Lung (tissue), 11 donors: ENCODE measurements at regions not wholly inside any gene's neighbourhood (a gene's known extent, or its start where the extent isn't known, plus 50 kb on each side); places are given as distances from the start of the nearest gene placed in this dataset.

Source experiments
- ATAC-seq: fragments of 200-7000 bp; cut with Tn5 transposase; one replicate; pipeline ENCODE4 v1.9.1; 2020; ENCODE audit warnings: moderate number of reproducible peaks; ENCODE audit not compliant: insufficient read depth, low FRiP score
- DNase-seq, 3 donors: peaks; one replicate each; pipeline ENCODE4 v3.0.0-alpha.2; 2013 to 2017
- H3K27ac ChIP-seq, 2 donors: one replicate each; pipeline ENCODE4 v1.5.1; 2013; ENCODE audit warnings: mild to moderate bottlenecking in 2 of 2, moderate library complexity in 2 of 2, control low read depth in 1 of 2, inconsistent platforms in 1 of 2, low read depth in 1 of 2, low read length in 1 of 2
- H3K27me3 ChIP-seq, 3 donors: one replicate each; pipeline ENCODE4 v1.5.1; 2013; ENCODE audit warnings: low read length in 2 of 3; ENCODE audit not compliant: control insufficient read depth in 3 of 3, insufficient read depth in 3 of 3
- H3K36me3 ChIP-seq, 4 donors: one replicate each; pipeline ENCODE4 v1.5.1; 2013; ENCODE audit warnings: low read length in 4 of 4, mild to moderate bottlenecking in 1 of 4, moderate library complexity in 1 of 4; ENCODE audit not compliant: control insufficient read depth in 4 of 4, insufficient read depth in 4 of 4
- H3K4me1 ChIP-seq, 5 donors: one replicate each; pipeline ENCODE4 v1.5.1; 2013; ENCODE audit warnings: low read length in 5 of 5, mild to moderate bottlenecking in 2 of 5, moderate library complexity in 1 of 5; ENCODE audit not compliant: control insufficient read depth in 5 of 5, insufficient read depth in 5 of 5
- H3K4me3 ChIP-seq: one replicate; pipeline ENCODE4 v1.5.1; 2013; ENCODE audit warnings: mild to moderate bottlenecking, control low read depth, moderate library complexity
- H3K9ac ChIP-seq, 2 donors: one replicate each; pipeline ENCODE4 v1.5.1; 2013; ENCODE audit warnings: low read length in 2 of 2, control low read depth in 1 of 2; ENCODE audit not compliant: insufficient read depth in 1 of 2
- H3K9me3 ChIP-seq, 4 donors: one replicate each; pipeline ENCODE4 v1.5.1; 2013; ENCODE audit warnings: low read length in 3 of 4, mild to moderate bottlenecking in 1 of 4, moderate library complexity in 1 of 4; ENCODE audit not compliant: control insufficient read depth in 4 of 4, insufficient read depth in 3 of 4
- whole genome bisulfite sequencing, 2 donors: extraction: QIAGEN DNeasy Blood & Tissue Kit; methylation state at CpG; one replicate each; pipeline ENCODE4 v1.1.7; 2013; 5-methylcytosine and 5-hydroxymethylcytosine counted together
- TF ChIP-seq, protein P1 (sequence below): IDR thresholded peaks from 2 replicates; pipeline ENCODE4 v1.5.1; 2012; ENCODE audit warnings: mild to moderate bottlenecking; ENCODE audit errors: control extremely low read depth, extremely low read depth
- donor health status: control.
- donor health status: control.
- donor health status: Bipolar disorder and iron deficiency.
- donor health status: healthy.
- donor health status: DM: yes; HTN: yes; CAD: no.

DNA sequence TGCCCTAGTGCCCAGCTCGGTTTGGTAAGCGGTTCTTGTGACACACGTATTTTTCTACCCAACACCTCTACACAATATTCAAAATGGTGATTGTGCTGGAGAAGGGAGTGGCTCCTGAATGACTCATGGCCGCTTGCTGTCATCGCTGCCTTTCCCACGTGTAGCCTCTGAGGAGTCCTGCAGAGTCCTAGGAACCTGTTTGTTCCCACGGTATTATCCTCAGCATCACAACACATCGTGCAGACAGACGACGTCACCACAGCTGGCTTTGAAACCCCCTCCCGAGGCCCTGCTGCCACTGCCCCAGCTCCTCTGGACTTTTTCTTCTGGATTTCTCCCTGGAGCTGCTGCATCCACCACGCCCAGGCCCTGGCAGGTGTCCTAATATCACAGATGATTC is 353.5 kb downstream of the SMOC2 start:
- 87 to 88% methylated on average over 12 of the region's 12 CpGs for WGBS, 2 donors
- DNase-seq: no peak
- H3K4me3 ChIP-seq: no peak overlapping the region

GRCh38 chr6:168793649-168794048 is 352.7 kb downstream of the SMOC2 start:
- Histone ChIP-seq H3K9ac (no peak overlapping the region), H3K36me3 (no peaks in the 10 kb centered on the region), H3K9me3 (peaks cover 0 to 13% (median 0%) of the 10 kb centered on the region in 4 donors), H3K4me3 (no peak overlapping the region), H3K27ac (no peak overlapping the region), H3K4me1 (no peaks in the 10 kb centered on the region), H3K27me3 (no peaks in the 10 kb centered on the region)
- TF ChIP-seq, protein P1, sequence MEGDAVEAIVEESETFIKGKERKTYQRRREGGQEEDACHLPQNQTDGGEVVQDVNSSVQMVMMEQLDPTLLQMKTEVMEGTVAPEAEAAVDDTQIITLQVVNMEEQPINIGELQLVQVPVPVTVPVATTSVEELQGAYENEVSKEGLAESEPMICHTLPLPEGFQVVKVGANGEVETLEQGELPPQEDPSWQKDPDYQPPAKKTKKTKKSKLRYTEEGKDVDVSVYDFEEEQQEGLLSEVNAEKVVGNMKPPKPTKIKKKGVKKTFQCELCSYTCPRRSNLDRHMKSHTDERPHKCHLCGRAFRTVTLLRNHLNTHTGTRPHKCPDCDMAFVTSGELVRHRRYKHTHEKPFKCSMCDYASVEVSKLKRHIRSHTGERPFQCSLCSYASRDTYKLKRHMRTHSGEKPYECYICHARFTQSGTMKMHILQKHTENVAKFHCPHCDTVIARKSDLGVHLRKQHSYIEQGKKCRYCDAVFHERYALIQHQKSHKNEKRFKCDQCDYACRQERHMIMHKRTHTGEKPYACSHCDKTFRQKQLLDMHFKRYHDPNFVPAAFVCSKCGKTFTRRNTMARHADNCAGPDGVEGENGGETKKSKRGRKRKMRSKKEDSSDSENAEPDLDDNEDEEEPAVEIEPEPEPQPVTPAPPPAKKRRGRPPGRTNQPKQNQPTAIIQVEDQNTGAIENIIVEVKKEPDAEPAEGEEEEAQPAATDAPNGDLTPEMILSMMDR: no peak
- WGBS, 2 donors: 73 to 94% methylated on average over 6 of the region's 6 CpGs
- ATAC-seq (no peak), DNase-seq (no peak)

More for the DNA sequence above, 353.5 kb downstream of the SMOC2 start:
- Histone ChIP-seq H3K27me3 (no peaks in the 10 kb centered on the region), H3K27ac (no peak overlapping the region), H3K9me3 (peaks cover 0 to 10% (median 0%) of the 10 kb centered on the region in 4 donors), H3K36me3 (no peaks in the 10 kb centered on the region), H3K9ac (no peak overlapping the region), H3K4me1 (no peaks in the 10 kb centered on the region)
- TF ChIP-seq, protein P1: no peak
- ATAC-seq: no peak

- Histone ChIP-seq H3K27ac (no peak overlapping the region), H3K9ac (no peak overlapping the region), H3K27me3 (no peaks in the 10 kb centered on the region), H3K9me3 (peaks cover 0 to 13% (median 0%) of the 10 kb centered on the region in 4 donors), H3K4me1 (no peaks in the 10 kb centered on the region), H3K4me3 (no peak overlapping the region), H3K36me3 (no peaks in the 10 kb centered on the region)
- DNase-seq (no peak), ATAC-seq (no peak)
- TF ChIP-seq, protein P1: no peak
- WGBS, 2 donors: 78 to 90% methylated on average over 4 of the region's 4 CpGs
Measured at GRCh38 chr6:168791917-168792316, 350.9 kb downstream of the SMOC2 start.

DNA sequence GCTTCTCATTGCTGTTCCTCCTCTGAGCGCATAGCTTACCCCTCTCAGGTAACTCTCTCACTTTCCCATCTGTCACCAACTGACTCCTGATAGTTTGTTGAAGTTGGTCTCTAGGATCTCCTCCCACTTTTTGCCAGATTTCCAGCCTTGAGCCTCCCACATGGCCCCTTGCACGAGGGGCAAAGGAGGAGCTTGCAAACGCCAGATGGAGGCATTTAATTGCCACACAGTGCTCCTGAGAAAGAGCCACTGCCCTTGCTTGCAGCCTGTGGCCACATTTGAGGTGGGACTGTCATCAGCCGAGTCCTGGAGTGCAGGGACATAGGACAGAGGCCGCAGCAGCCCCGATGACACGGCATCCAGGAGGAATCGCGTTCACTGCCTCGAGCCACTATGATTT is 348.7 kb downstream of the SMOC2 start:
- no peak overlapping the region for H3K27ac ChIP-seq
- DNase-seq: no peak
- TF ChIP-seq, protein P1: no peak
- WGBS, 2 donors: 71 to 79% methylated on average over 10 of the region's 10 CpGs
- no peak overlapping the region for H3K4me3 ChIP-seq
- no peaks in the 10 kb centered on the region for H3K4me1 ChIP-seq
- no peak for ATAC-seq
- H3K9me3 ChIP-seq: peaks cover 0 to 4% (median 0%) of the 10 kb centered on the region in 4 donors
- H3K27me3 ChIP-seq: peaks cover 0 to 4% (median 0%) of the 10 kb centered on the region in 3 donors
- no peak overlapping the region for H3K9ac ChIP-seq
- H3K36me3 ChIP-seq: no peaks in the 10 kb centered on the region
